Activated CD4-positive, alpha-beta T cell treated with anti-CD3 and anti-CD28 coated beads, Interleukin-2, Interleukin-6, amounts not matched to agents 100 ng/mL and 50 ng/mL, durations not matched to agents 16 hours and 8 hours (primary cell): ENCODE measurements at regions not wholly inside any gene's neighbourhood (a gene's known extent, or its start where the extent isn't known, plus 50 kb on each side); places are given as distances from the start of the nearest gene placed in this dataset.
"Not testable (repeated sequence)": the region's sequence is repeated elsewhere in the genome, so short reads cannot be mapped to it uniquely, and the experiment has no call there.

ENCODE experiments used
- DNase-seq: peaks from one replicate; pipeline ENCODE4 v3.0.0-alpha.2; 2020

DNA sequence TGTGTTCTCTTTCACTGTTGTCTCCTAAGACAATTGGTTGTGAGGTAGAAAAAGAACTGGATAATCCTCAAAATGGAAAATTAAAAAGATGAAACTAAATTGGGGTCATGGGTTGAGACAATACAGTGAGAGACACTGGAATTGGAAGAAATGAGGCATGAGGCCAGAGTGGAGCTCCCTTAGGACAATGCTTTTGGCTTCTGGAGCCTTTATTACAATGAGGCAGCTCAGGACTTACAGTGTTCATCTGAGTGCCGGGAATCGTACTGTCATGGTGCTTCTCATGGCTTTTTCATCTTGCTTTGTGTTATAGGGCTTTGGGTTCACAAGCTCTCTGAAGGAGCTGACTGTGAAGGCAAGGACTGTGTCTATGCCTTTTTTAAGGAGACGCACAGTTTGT lies 293.5 kb downstream of the SOX2 start:
- no peak for DNase-seq

DNA sequence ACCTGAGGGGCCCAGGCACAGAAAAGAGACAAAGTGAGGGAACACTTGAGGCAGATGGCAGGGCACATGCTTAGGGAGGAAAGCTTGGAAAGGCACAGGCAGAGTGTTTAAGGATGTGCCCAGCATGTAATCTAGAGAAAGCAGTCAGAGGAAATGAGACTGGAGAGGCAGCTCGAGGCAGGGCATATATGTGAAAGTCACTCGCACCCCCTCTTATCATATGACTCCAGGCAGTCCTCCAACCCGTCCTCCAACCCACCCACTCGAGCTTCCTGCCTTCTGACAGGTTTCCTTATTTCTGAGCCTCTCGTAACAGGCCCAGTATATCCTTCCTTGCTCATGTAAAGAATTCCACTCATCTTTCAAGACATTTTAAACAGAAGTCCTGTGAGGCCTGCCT lies 294.0 kb downstream of the SOX2 start:
- no peak for DNase-seq

- DNase-seq = no peak
These were observed 294.7 kb downstream of the SOX2 start for GRCh38 chr3:182006431-182006830.

GRCh38 chr3:182007441-182007840 lies 295.7 kb downstream of the SOX2 start:
- DNase-seq = no peak

DNA sequence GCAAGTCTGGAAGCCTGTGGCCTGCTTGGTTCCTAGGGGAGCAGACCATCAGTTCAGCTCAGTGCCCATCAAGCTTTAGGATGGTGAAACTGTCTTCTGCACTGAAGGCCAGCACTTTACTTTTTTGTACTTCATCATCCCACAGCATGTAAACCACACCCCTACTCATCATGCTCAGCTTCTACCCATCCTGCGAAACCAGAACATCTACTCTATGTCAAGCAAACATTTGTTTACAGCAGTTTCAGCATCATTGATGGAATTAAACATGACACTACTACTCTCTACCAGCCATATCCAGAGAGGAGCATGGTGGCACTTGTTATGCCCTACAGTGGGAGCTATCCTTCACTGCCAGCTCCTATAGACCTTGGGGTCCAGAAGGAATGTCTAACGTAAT lies 306.6 kb downstream of the SOX2 start:
- DNase-seq = no peak

- DNase-seq = no peak
These were observed 308.2 kb downstream of the SOX2 start for GRCh38 chr3:182019926-182020325.

DNA sequence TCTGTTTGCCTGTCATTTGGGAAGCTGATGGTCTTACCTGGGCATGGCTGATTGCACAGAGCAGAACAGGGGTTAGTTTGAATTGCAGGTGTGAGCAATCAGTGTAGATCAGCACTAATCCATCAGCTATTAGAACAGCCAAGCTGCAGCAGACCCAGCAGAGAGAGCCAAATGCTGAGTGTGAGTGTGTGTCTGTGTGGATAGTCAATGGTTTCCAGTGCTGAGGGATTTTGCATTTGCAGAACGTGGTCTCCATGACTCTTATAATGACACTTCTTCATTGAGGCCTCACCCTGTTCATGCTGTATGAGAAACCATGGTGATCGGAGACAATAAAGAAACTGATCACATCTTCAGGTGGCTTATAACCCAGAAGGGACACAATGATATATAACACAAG lies 312.1 kb downstream of the SOX2 start:
- no peak for DNase-seq

DNA sequence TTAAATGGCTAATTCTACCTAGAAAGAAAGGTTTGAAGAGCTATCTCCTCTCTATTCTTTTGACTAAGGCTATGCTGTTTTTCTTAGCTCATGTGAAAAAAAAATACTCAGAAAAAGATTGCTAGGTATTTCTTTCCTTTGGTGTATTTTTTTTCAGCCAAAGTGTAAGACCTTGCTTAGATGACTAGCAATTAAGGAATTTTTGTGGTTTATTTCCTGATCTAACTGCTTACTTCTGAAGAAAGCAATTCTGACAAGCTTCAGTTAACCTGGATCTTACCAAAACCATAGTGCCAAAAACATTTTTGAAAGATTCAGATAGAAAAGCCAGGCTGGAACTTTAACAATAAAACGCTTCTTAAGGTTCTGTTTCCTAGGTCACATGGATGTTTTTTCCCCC lies 315.6 kb downstream of the SOX2 start:
- no peak for DNase-seq

- DNase-seq = no peak
These were observed 316.4 kb downstream of the SOX2 start for GRCh38 chr3:182028081-182028480.

- DNase-seq = not testable (repeated sequence)
These were observed 322.5 kb downstream of the SOX2 start for GRCh38 chr3:182034231-182034630.

DNA sequence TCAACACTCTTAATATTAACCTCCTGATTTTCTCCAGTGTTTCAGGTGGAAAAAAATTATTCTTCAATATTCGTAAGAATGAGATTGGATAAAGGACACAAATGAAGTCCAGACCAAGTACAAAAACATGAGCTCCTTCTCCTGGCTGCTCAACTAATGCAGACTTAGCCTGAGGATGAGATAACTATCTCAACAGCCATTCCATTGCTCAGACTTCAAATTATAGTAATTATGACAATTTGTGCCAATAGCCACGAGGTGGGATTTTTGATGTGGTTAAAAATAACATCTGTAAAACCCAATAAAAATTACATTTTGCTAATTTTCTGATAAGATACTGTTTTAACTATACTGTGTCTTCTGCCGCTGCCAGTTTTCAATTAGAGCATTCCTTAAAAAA lies 323.6 kb downstream of the SOX2 start:
- DNase-seq = no peak

- no peak for DNase-seq
These were observed 324.7 kb downstream of the SOX2 start for GRCh38 chr3:182036382-182036781.

DNA sequence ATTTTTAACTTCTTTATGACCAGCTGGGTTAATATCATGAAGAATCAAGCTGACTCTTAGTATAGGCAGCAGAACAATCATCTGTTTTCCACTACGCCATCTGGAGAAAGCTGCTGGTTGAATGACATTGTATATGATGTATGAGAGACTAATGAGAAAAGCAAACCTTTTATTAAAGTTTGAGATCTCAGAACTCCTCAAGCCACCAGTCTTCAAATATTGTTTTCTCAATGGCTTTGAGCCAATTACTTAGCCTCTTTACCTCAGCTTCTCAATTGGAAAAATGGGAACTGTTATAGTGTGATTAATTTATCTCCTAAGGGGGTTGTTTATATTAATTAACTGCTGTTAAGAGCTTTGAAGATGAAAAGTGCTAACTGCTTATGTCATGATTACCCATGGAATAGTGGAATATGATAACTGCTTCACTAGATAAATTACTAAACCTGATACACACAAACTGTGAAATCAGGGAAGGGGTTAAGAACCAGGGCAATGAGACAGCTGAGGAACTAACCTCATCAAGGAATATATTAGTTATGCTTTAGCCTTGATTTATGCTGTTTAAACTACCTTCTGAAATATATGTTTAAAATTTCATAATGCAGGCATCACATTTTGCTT lies 330.1 kb downstream of the SOX2 start:
- DNase-seq = no peak

GRCh38 chr3:182045736-182046135 lies 334.0 kb downstream of the SOX2 start:
- no peak for DNase-seq

GRCh38 chr3:182046166-182046764 lies 334.5 kb downstream of the SOX2 start:
- no peak for DNase-seq

DNA sequence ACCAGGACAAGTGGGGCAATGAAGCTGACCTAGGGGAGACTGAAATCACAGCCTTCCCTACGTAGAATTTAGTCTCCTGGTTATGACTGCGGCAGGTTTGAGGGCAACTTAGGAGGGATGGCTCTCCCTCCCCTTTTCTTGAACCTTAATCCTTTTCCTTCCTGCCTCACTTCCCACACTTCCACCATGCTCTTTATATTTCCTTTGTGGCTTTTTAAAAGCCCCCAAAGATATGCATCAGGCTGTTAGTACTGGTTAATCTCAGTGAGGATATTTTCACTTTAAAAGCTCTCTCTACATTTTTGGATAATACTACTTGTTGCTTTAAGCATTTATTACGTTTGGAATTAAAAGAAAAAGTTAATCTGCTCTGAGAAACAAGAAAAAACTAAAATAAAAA lies 339.2 kb downstream of the SOX2 start:
- no peak for DNase-seq

GRCh38 chr3:182052332-182052731 lies 340.6 kb downstream of the SOX2 start:
- DNase-seq = no peak

DNA sequence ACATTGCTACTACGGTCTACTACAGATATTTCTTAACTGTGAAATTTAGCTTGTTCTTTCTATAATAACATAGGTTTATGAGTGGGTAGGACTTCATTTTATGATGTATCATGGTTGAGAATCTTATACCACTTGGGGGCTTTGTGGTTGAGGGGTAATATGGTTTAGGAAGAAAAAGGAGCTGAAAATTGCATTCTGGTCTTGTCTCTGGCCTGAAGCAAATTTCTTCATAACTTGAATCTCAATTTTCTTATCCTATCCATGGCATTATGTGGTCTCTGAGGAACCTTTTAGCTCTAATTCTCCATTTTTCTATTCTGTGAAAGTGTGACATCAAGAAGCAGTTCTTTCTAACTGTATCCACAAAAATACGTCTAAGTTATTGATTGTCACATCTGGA lies 341.0 kb downstream of the SOX2 start:
- DNase-seq = no peak

GRCh38 chr3:182058488-182058887 lies 346.8 kb downstream of the SOX2 start:
- no peak for DNase-seq

- DNase-seq = no peak
These were observed 352.0 kb downstream of the SOX2 start for GRCh38 chr3:182063742-182064141.

GRCh38 chr3:182067423-182067822 lies 355.7 kb downstream of the SOX2 start:
- DNase-seq = no peak

DNA sequence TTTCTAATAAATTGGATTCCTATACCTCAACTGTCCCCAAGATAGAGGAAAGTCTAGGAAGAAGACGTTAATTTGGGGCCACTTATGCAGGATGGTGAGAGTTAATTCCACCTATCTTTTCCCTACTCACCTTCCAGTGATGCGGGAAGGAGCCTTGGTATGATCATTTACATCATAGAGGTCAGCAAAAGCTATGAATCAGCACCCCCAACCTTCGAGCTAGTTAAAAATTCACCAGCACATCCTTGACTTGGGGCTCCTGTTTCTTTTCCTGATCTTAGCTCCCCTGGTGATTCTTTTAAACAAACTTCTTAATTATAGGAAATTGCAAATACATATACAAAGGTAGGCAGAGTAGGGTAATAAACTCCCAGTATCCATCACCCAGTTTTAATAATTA lies 366.6 kb downstream of the SOX2 start:
- no peak for DNase-seq

- DNase-seq = no peak
These were observed 367.2 kb downstream of the SOX2 start for GRCh38 chr3:182078929-182079328.

GRCh38 chr3:182081096-182081495 lies 369.4 kb downstream of the SOX2 start:
- DNase-seq = no peak

DNA sequence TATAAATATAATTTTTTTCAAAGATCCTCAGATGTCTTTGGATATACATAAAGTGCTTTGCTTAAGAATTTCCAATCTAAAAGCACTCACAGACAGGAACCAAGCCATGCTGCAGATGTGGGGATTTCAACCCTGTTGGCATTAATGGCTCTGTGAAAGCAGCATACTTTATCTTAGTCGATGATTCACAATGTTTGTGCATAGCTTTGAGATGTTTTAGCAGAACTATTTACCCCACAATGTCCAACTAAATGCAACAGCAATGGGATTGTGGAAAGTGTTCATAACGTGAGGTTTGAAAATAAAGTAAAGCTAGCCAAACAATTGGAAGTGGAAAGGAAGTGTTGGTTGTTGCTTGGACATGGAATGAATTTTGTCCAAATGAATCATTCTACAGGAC lies 371.4 kb downstream of the SOX2 start:
- no peak for DNase-seq
